Prostate gland (tissue), 2 donors: ENCODE measurements at regions not wholly inside any gene's neighbourhood (a gene's known extent, or its start where the extent isn't known, plus 50 kb on each side); places are given as distances from the start of the nearest gene placed in this dataset.

Source experiments
- CTCF ChIP-seq, 4 experiments: fragments of 200-600 bp in 2 of 4; fragments of 450-650 bp in 2 of 4; sonication (generic) in 2 of 4; IDR thresholded peaks; 1 replicate in 3 of 4; 2 replicates in 1 of 4; pipeline ENCODE4 v1.5.1; 2016 to 2019; ENCODE audit warnings: antibody characterized with exemption in 4 of 4, mild to moderate bottlenecking in 2 of 4, moderate library complexity in 2 of 4
- POLR2A ChIP-seq: fragments of 450-650 bp; IDR thresholded peaks from one replicate; pipeline ENCODE4 v1.6.1; 2016; ENCODE audit warnings: antibody characterized with exemption, mild to moderate bottlenecking
- POLR2AphosphoS5 ChIP-seq: sonication (generic); formaldehyde crosslinking; IDR thresholded peaks from one replicate; pipeline ENCODE4 v1.6.1; 2017; ENCODE audit warnings: antibody characterized with exemption

- no peak for TF ChIP-seq CTCF (IDR thresholded peaks at IDR 0.05)
- TF ChIP-seq POLR2A, result no peak
- TF ChIP-seq POLR2AphosphoS5, result no peak
Measured at GRCh38 chr18:1528447-1528846, 623.8 kb downstream of the ADCYAP1 start.
